HCT116 (cell line): ENCODE measurements at regions not wholly inside any gene's neighbourhood (a gene's known extent, or its start where the extent isn't known, plus 50 kb on each side); places are given as distances from the start of the nearest gene placed in this dataset.

Source experiments
- ATAC-seq: fragments of 200-7000 bp; cut with Tn5 transposase; 2 replicates; pipeline ENCODE4 v1.9.1; 2020; ENCODE audit warnings: mild to moderate bottlenecking, moderate library complexity
- BruUV-seq: library from RNA; stranded (reverse); fragments of 400-500 nt; replicated peaks from 2 replicates; lab custom pipeline; 2021; lab: Mats Ljungman, UMichigan
- CTCF ChIA-PET: fragments of 300-600 bp; sonication (Branson Sonifier 250); formaldehyde crosslinking; loops from one replicate; lab custom pipeline; 2021; ENCODE audit warnings: antibody characterized with exemption; lab: Charles Lee
- POLR2A ChIA-PET: fragments of 300-600, 350-600 bp; sonication (Branson Sonifier 250); formaldehyde crosslinking; loops from one replicate; lab custom pipeline; 2021; ENCODE audit warnings: antibody characterized with exemption; lab: Charles Lee
- RAD21 ChIA-PET, 2 experiments: fragments of 300-600 bp; sonication (Branson Sonifier 250); formaldehyde crosslinking; loops; one replicate each; lab custom pipeline; 2023; ENCODE audit warnings: low total read pairs in 2 of 2; ENCODE audit not compliant: uncharacterized antibody in 2 of 2, unreplicated experiment in 2 of 2, low non-redundant PET in 1 of 2; lab: Charles Lee
- DNase-seq: peaks from one replicate; pipeline ENCODE4 v3.0.0-alpha.2; 2010; ENCODE audit warnings: low read depth, low spot score
- H2AFZ ChIP-seq: fragments of 200-600 bp; shearing (Covaris generic), sonication (generic); 2 replicates; pipeline ENCODE4 v1.6.1; 2017; ENCODE audit warnings: low read depth, mixed run types, mixed read lengths, antibody characterized with exemption, low read length; ENCODE audit not compliant: poor library complexity, severe bottlenecking
- H3K27ac ChIP-seq: 2 replicates; pipeline ENCODE4 v1.5.1; 2012; ENCODE audit warnings: low read depth, low read length
- H3K27me3 ChIP-seq: fragments of 200-600 bp; sonication (generic); 2 replicates; pipeline ENCODE4 v1.6.1; 2016; ENCODE audit warnings: mixed run types, low read length, mixed read lengths; ENCODE audit not compliant: insufficient read depth
- H3K36me3 ChIP-seq, 2 experiments: fragments of 200-500 bp in 1 of 2; fragments of 200-600 bp in 1 of 2; sonication (Bioruptor generic) in 1 of 2; sonication (generic) in 1 of 2; 2 replicates each; pipeline versions ENCODE4 v1.5.1 to v1.6.1; 2014 to 2016; ENCODE audit warnings: low read length in 2 of 2, inconsistent platforms in 1 of 2, mixed read lengths in 1 of 2, mixed run types in 1 of 2; ENCODE audit not compliant: insufficient read depth in 2 of 2, control insufficient read depth in 1 of 2
- H3K4me1 ChIP-seq, 2 experiments: fragments of 200-600 bp in 1 of 2; sonication (generic) in 1 of 2; 2 replicates each; pipeline versions ENCODE4 v1.5.1 to v1.6.1; 2012 to 2017; ENCODE audit warnings: low read length in 2 of 2, inconsistent platforms in 1 of 2, mild to moderate bottlenecking in 1 of 2, mixed read lengths in 1 of 2, mixed run types in 1 of 2, moderate library complexity in 1 of 2; ENCODE audit not compliant: insufficient read depth in 2 of 2, control insufficient read depth in 1 of 2
- H3K4me2 ChIP-seq: fragments of 200-600 bp; sonication (generic); 2 replicates; pipeline ENCODE4 v1.6.1; 2017; ENCODE audit warnings: mixed run types, low read length, mixed read lengths
- H3K4me3 ChIP-seq, 2 experiments: fragments of 200-600 bp in 1 of 2; sonication (generic) in 1 of 2; replicated peaks in 1 of 2; 2 replicates each; pipeline ENCODE4 v1.5.1; 2011 to 2016; ENCODE audit warnings: low read length in 2 of 2, control low read depth in 1 of 2, low read depth in 1 of 2, mild to moderate bottlenecking in 1 of 2, mixed read lengths in 1 of 2, mixed run types in 1 of 2
- H3K79me2 ChIP-seq: fragments of 200-600 bp; sonication (generic); 2 replicates; pipeline ENCODE4 v1.6.1; 2017; ENCODE audit warnings: mild to moderate bottlenecking, mixed run types, low read length, moderate library complexity, mixed read lengths; ENCODE audit not compliant: insufficient read depth
- H3K9ac ChIP-seq: fragments of 200-600 bp; sonication (generic); 2 replicates; pipeline ENCODE4 v1.6.1; 2016; ENCODE audit warnings: low read length, mixed read lengths
- H3K9me2 ChIP-seq: fragments of 200-600 bp; sonication (generic), shearing (Covaris generic); 2 replicates; pipeline ENCODE4 v1.6.1; 2017; ENCODE audit warnings: mixed run types, mild to moderate bottlenecking, moderate library complexity; ENCODE audit not compliant: insufficient read depth
- H3K9me3 ChIP-seq, 2 experiments: fragments of 200-500 bp in 1 of 2; fragments of 200-600 bp in 1 of 2; sonication (Bioruptor generic) in 1 of 2; sonication (generic) in 1 of 2; 2 replicates each; pipeline ENCODE4 v1.6.1; 2014 to 2017; ENCODE audit warnings: low read length in 2 of 2, mixed read lengths in 2 of 2, inconsistent platforms in 1 of 2, low read depth in 1 of 2, mild to moderate bottlenecking in 1 of 2, mixed run types in 1 of 2, moderate library complexity in 1 of 2; ENCODE audit not compliant: control insufficient read depth in 1 of 2, insufficient read depth in 1 of 2
- H4K20me1 ChIP-seq: fragments of 200-600 bp; sonication (generic), shearing (Covaris generic); 2 replicates; pipeline ENCODE4 v1.6.1; 2017; ENCODE audit warnings: mixed run types, mild to moderate bottlenecking, moderate library complexity; ENCODE audit not compliant: insufficient read depth
- CBX3 ChIP-seq: IDR thresholded peaks from 2 replicates; pipeline ENCODE4 v1.6.1; 2012; ENCODE audit warnings: low read depth
- CEBPB ChIP-seq: IDR thresholded peaks from 2 replicates; pipeline ENCODE4 v1.6.1; 2012; ENCODE audit warnings: low read depth
- CTCF ChIP-seq, 3 experiments: fragments of 200-600 bp in 1 of 3; sonication (generic) in 1 of 3; IDR thresholded peaks in 2 of 3; conservative IDR thresholded peaks in 1 of 3; 2 replicates each; pipeline ENCODE4 v1.5.1; 2012 to 2017; ENCODE audit warnings: low read depth in 2 of 3, low read length in 2 of 3, antibody characterized with exemption in 1 of 3, borderline replicate concordance in 1 of 3, control low read depth in 1 of 3, mild to moderate bottlenecking in 1 of 3, mixed read lengths in 1 of 3, mixed run types in 1 of 3, moderate library complexity in 1 of 3; ENCODE audit not compliant: insufficient read depth in 1 of 3
- EGR1 ChIP-seq: IDR thresholded peaks from 2 replicates; pipeline ENCODE4 v1.6.1; 2012; ENCODE audit warnings: low read depth
- EZH2 ChIP-seq: fragments of 200-600 bp; sonication (generic); IDR thresholded peaks from 2 replicates; pipeline ENCODE4 v1.6.1; 2017; ENCODE audit warnings: antibody characterized with exemption, mixed run types
- FOSL1 ChIP-seq: IDR thresholded peaks from 2 replicates; pipeline ENCODE4 v1.6.1; 2012; ENCODE audit warnings: low read depth
- JUND ChIP-seq: IDR thresholded peaks from 2 replicates; pipeline ENCODE4 v1.6.1; 2012
- POLR2AphosphoS5 ChIP-seq: IDR thresholded peaks from 2 replicates; pipeline ENCODE4 v1.6.1; 2011; ENCODE audit warnings: mild to moderate bottlenecking, low read depth, low read length, moderate library complexity
- RAD21 ChIP-seq: IDR thresholded peaks from 2 replicates; pipeline ENCODE4 v1.6.1; 2012; ENCODE audit warnings: low read depth, mild to moderate bottlenecking
- SIN3A ChIP-seq: IDR thresholded peaks from 2 replicates; pipeline ENCODE4 v1.6.1; 2012; ENCODE audit warnings: low read depth
- SP1 ChIP-seq: IDR thresholded peaks from 2 replicates; pipeline ENCODE4 v1.6.1; 2012; ENCODE audit warnings: low read depth
- SRF ChIP-seq: IDR thresholded peaks from 2 replicates; pipeline ENCODE4 v1.6.1; 2012; ENCODE audit warnings: low read depth
- TCF7L2 ChIP-seq: IDR thresholded peaks from 2 replicates; pipeline ENCODE4 v1.7.0; 2011; ENCODE audit warnings: borderline replicate concordance, inconsistent platforms; ENCODE audit not compliant: insufficient read depth, insufficient read length; ENCODE audit errors: extremely low read depth
- ZBTB33 ChIP-seq: IDR thresholded peaks from 2 replicates; pipeline ENCODE4 v1.6.1; 2011; ENCODE audit warnings: mild to moderate bottlenecking, low read length, moderate library complexity; ENCODE audit not compliant: insufficient replicate concordance; ENCODE audit errors: extremely low read depth
- ZFX ChIP-seq: fragments of 450-650 bp; IDR thresholded peaks from 2 replicates; pipeline ENCODE4 v1.6.1; 2017
- ZNF274 ChIP-seq: fragments of 200-500 bp; sonication (Bioruptor generic); IDR thresholded peaks from 2 replicates; pipeline ENCODE4 v1.6.1; 2014; ENCODE audit warnings: mild to moderate bottlenecking, low read depth, low read length, inconsistent platforms
- intact Hi-C: fragments of 100-400 bp; cut with micrococcal nuclease; formaldehyde crosslinking; loops from 2 replicates; pipeline ENCODE4 v1.10.0; 2022

- no peak for ATAC-seq
- intact Hi-C loops, result no loop called here
- H4K20me1 ChIP-seq, result no peaks in the 10 kb centered on the region
Observed at GRCh38 chr12:126952096-126953007, 1314.6 kb upstream of the TMEM132C start.

DNA sequence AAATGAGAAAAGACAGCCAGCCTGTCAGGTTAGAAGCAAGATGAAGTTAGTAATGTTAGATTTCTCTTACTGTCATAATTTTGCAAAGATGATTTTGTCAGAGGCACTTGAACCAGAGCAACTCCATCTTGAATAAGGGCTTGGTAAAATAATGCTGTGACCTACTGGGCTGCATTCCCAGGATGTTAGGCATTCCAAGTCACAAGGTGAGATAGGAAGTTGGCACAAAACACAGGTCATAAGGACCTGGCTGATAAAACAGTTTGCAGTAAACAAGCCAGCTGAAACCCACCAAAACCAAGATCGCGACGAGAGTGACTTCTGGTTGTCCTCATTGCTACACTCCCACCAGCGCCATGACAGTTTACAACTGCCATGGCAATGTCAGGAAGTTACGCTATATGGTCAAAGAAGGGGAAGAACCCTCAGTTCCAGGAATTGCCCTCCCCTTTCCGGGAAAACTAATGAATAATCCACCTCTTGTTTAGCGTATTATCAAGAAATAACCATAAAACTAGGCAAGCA lies 1313.5 kb upstream of the TMEM132C start:
- Histone ChIP-seq H3K79me2 (no peaks in the 10 kb centered on the region), H3K27me3 (no peaks in the 10 kb centered on the region), H3K27ac (no peak overlapping the region), H3K9ac (no peak overlapping the region), H3K4me2 (no peak overlapping the region), H2AFZ (no peak overlapping the region), H4K20me1 (no peaks in the 10 kb centered on the region), H3K4me3 (no peak overlapping the region), H3K4me1 (no peaks in the 10 kb centered on the region), H3K9me3 (no peaks in the 10 kb centered on the region), H3K36me3 (no peaks in the 10 kb centered on the region), H3K9me2 (no peaks in the 10 kb centered on the region)
- intact Hi-C loops, result no loop called here
- ChIA-PET POLR2A (no interaction called here), CTCF (no interaction called here), RAD21 (no interaction called here)
- BruUV-seq, result no TSS peak
- DNase-seq (no peak), ATAC-seq (no peak)
- TF ChIP-seq SRF (no peak), SP1 (no peak), SIN3A (no peak), EGR1 (no peak), POLR2AphosphoS5 (no peak), CEBPB (no peak), CTCF (IDR thresholded peaks at IDR 0.05 in 2 of 3, conservative IDR thresholded peaks at IDR 0.05 in 1 of 3; ENCODE audit: borderline replicate concordance in 1 of 3, insufficient read depth in 1 of 3, low read depth in 2 of 3, low read length in 2 of 3) (no peak), JUND (no peak), TCF7L2 (no peak), FOSL1 (no peak), ZBTB33 (no peak), EZH2 (no peak)

More at GRCh38 chr12:126952096-126953007, 1314.6 kb upstream of the TMEM132C start:
- CTCF ChIA-PET, result no interaction called here
- TF ChIP-seq CBX3 (no peak), EZH2 (no peak), SIN3A (no peak), FOSL1 (no peak), ZNF274 (no peak), CEBPB (no peak), ZFX (no peak), TCF7L2 (no peak), POLR2AphosphoS5 (no peak), SRF (no peak), RAD21 (no peak)
- TF ChIP-seq, all 23 proteins: peak for 0
- POLR2A ChIA-PET, result no interaction called here
- H3K9ac ChIP-seq, result no peak overlapping the region
- no peaks in the 10 kb centered on the region for H3K9me3 ChIP-seq
- no TSS peak for BruUV-seq
- no peak for DNase-seq
- H2AFZ ChIP-seq, result no peak overlapping the region
- H3K4me3 ChIP-seq, result no peak overlapping the region
- no peaks in the 10 kb centered on the region for H3K9me2 ChIP-seq
- H3K27me3 ChIP-seq, result no peaks in the 10 kb centered on the region
- H3K4me2 ChIP-seq, result no peak overlapping the region
- no peaks in the 10 kb centered on the region for H3K36me3 ChIP-seq
- no peak overlapping the region for H3K27ac ChIP-seq
- RAD21 ChIA-PET, result no interaction called here
- H3K79me2 ChIP-seq, result no peaks in the 10 kb centered on the region
- H3K4me1 ChIP-seq, result no peaks in the 10 kb centered on the region
